ENCODE measurements at regions not wholly inside any gene's neighbourhood (a gene's known extent, or its start where the extent isn't known, plus 50 kb on each side); places are given as distances from the start of the nearest gene placed in this dataset.
"Not testable (repeated sequence)": the region's sequence is repeated elsewhere in the genome, so short reads cannot be mapped to it uniquely, and the experiment has no call there.

GRCh38 chr2:145750612-145751011, 1230.7 kb upstream of the ZEB2 start:
- DNase-seq: no peak

- DNase-seq: no peak
Measured at GRCh38 chr2:145750144-145750543, 1230.2 kb upstream of the ZEB2 start.

GRCh38 chr2:145749556-145749955, 1229.6 kb upstream of the ZEB2 start:
- DNase-seq: no peak

DNA sequence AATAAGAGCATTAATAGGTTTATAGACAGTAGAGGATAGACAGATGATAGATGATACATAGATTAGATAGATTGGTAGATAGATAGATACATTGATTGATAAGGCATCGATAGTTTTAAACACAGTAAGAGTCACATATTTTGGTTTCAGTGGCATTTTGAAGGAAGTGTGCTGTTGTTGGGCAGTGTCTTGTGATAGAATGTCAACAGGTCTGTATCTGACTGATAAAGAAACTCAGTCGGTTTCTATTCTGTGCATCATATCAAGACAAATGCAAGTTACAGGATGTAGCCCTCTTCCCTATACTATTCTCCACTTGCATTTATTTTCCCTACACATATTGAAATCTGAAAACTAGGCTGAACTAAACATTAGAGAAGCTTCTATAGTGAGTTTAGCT, 1229.0 kb upstream of the ZEB2 start:
- DNase-seq: no peak

DNA sequence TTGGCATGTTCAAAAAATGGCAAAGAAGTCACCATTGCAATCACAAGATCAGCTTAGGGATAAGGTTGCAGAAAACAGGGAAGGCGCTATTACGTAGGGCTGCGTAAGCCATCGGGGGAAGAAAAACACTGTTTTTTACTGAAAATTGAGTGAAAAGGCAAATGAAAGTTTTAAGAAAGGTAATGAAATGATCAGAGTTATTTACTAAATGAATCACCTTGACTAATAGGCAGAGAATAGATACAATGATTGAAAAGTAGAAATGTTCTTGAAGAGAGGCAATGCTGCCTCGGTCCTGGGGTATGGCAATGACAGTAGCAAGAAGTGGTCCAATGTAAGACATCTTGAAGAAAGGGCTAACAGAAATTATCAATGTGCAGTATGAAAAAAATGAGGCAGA, 1227.8 kb upstream of the ZEB2 start:
- no peak for DNase-seq

DNA sequence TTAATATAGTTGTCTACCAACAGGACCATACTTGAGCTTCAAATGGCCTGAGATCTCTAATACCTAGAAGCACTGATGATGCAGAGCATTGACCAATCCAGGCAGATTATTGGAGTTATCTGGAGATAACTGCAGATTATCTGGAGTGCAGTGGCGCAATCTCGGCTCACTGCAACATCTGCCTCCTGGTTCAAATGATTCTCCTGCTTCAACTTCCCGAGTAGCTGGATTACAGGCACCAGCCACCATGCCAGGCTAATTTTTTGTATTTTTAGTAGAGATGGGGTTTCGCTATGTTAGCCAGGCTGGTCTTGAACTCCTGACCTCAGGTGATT, 1225.4 kb upstream of the ZEB2 start:
- not testable (repeated sequence) for DNase-seq

GRCh38 chr2:145744541-145745386, 1224.8 kb upstream of the ZEB2 start:
- peak; percentile 86 for DNase-seq

- no peak for DNase-seq
Measured at GRCh38 chr2:145743011-145743410, 1223.1 kb upstream of the ZEB2 start.

- DNase-seq: no peak
Measured at GRCh38 chr2:145741636-145742035, 1221.7 kb upstream of the ZEB2 start.

GRCh38 chr2:145741181-145741580, 1221.3 kb upstream of the ZEB2 start:
- no peak for DNase-seq

DNA sequence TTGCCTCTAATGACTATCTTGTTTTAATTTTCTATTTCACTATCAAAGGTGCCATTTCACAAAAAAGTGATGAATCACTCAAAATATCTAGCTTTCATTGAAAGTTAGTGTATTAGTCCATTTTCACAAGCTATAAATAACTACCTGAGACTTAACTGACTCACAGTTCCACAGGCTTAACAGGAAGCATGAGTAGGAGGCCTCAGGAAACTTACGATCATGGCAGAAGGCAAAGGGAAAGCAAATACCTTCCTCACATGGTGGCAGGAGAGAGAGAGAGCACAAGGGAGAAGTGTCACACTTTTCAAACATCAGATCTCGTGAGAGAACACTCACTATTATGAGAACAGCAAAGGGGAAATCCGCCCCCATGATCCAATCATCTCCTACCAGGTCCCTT, 1220.4 kb upstream of the ZEB2 start:
- peak; percentile 20 for DNase-seq

DNA sequence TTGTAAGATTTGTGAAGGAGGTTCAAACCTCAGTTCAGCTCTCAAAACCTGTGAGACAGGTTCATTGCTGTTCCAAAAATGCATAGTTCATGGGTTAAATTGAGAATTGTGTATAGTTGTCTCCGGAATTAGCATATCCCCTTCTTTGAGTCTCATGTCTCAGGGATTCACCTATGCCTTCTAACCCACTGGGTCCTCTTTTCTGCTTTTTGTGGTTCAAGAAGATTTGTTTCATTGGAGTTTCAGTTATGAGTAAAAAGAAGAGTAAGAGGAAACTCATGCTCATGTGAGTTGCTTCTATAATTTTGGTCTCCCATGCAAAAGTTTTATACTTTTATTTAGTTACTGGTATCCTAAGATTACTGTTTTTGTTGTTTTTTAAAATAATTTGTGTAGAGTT, 1219.8 kb upstream of the ZEB2 start:
- no peak for DNase-seq

DNA sequence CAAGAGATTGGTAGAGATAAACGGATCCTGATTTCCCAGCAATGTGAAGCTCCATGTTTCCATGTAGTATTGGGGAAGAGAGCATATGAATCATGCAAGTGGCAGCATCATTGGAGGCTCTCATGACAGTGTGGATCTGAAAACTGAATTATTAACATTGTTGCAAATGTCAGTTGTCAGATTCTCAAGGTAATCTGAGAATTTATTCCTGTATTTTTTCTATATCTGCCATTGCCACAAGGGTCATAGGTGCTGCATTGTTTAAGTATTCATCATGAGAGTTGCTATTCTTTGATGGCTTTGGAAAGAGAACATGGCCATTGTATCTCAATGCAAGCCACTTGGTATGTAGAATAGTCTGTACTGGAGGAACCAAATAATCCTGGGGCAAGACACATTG, 1217.0 kb upstream of the ZEB2 start:
- no peak for DNase-seq

GRCh38 chr2:145731467-145731866, 1211.5 kb upstream of the ZEB2 start:
- no peak for DNase-seq

DNA sequence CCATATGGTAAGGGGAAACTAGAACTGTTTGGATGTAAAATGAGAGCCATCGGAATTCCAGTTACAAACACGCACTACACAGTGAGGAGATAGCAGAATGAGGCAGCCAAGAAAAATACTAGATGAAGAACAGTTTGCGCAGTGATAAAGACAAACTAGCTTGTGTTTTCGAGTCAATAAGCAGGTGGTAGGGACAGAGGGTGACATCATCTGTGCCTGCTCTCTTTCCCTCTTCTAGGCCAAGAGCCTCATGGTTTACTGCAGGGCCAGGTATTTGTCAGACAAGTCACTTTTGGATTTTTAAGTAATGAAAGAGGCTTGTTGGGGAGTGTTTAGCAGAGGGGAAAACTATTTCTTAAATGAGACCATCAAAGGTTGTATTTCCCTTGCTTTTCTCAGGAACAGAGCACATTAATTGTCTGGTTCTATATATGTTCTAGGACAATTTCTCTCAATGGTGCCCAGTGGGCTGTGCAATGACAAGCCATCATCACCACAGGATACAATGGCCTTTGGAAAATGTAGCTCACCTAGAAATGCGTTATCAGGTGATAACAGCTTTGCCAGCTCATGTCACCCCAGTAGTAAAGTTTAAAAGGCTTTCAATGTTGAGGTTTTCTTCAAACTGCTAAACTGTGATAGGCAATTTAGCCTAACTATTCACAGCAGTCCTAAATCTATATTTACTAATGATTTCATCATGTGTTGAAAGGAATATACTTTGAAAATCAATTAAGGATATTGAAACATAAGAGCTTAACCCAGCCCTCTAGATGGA, 1210.3 kb upstream of the ZEB2 start:
- DNase-seq: no peak

GRCh38 chr2:145729481-145729880, 1209.6 kb upstream of the ZEB2 start:
- no peak for DNase-seq

DNA sequence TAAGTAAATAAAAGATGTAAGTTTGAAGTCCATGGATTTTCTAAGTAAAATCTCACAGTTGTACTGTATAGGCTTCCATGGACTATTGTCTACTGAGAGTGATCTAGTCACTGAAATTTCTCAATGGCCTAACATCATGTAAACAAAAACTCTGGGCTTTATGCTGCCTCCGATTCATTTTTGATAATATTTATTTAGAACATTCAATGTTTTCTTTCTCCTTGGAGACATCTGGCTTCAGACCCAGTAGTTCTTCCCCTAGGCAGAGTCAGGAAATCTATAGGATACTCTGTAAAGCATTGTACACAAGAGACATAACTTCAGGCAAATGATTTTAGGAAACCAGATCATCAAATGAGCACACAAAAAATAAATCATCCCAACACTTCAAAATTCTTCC, 1208.6 kb upstream of the ZEB2 start:
- no peak for DNase-seq

DNA sequence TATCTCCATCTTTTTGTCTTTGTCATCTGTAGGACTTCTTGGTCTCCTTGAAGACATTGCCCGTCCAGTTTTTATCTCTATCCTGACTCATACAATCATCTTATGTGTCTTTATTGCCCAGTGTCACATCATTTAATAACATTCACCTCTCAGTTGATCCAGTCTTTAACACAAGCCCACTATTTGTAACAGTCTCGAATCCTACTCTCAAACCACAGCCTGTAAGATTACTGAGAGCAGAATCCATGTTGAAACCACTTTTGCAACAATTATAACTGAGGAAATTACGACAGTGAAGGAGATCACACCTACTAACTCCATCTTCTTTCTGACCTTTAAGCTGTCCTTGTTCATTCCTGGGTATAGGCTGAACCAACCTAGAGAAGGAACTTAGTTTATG, 1206.0 kb upstream of the ZEB2 start:
- no peak for DNase-seq

GRCh38 chr2:145724311-145724898, 1204.5 kb upstream of the ZEB2 start:
- DNase-seq: no peak

- DNase-seq: no peak
Measured at GRCh38 chr2:145723872-145724271, 1204.0 kb upstream of the ZEB2 start.

DNA sequence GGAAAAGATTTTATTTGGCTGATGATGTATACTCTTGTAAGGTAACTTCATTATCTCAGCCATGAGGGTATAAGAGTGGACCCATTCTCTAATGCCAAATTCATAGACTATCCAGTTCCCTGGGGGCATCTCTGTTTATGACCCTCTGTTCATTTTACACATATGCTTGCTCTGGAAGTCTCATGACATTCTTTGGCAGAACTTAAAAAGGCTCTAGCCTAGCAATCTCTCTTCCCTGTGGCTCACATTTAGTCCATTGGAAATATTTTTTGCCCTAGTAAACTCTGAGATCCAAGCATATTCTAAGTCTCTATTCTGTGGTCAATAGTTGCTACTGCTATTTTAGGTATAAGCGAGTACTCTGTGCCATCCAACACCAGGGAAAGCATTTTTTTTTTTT, 1201.8 kb upstream of the ZEB2 start:
- no peak for DNase-seq

DNA sequence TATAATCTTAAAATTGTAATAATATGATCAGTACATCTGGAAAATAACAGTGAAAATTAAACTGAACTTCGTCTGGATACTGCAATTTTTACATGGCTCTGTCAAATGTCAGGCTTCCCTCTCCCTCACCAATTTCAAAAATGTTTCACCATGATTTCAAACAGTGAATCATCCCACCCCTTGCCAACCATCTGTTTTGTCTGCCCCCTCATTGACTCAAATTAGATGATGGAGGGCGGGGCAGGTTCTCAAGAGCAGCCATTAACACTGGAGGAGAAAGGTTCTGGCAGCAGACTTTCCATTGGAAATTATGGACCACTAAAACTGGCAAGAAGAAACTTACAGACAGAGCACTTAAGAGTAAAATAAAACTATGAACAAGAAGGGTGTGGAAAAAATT, 1195.7 kb upstream of the ZEB2 start:
- DNase-seq: peak; percentile 14

- no peak for DNase-seq
Measured at GRCh38 chr2:145710303-145710702, 1190.4 kb upstream of the ZEB2 start.

DNA sequence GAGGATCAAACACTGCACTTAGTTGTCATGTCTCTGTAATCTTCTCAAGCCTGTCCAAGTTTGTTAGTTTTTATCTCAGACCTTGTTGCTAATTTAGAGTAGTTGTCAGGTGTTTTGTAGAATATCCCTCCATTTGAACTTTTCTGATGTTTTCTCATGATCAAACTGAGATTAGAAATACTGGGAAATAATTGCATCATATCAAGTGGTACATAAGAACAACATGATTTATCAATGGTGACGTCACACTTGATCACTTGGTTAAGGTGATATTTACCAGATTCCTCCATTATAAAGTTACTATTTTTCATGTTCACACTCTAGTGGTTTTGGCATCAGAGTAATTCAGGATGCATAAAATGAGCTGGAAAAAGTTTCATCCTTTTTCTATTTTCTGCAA, 1182.4 kb upstream of the ZEB2 start:
- no peak for DNase-seq

All from EL (cell line).